HepG2 (cell line): ENCODE measurements at regions not wholly inside any gene's neighbourhood (a gene's known extent, or its start where the extent isn't known, plus 50 kb on each side); places are given as distances from the start of the nearest gene placed in this dataset.

Experiments
- ATAC-seq: fragments of 200-7000 bp; cut with Tn5 transposase; 3 replicates; pipeline ENCODE4 v1.9.1; 2020; ENCODE audit warnings: mild to moderate bottlenecking, moderate library complexity
- BruUV-seq: library from RNA; stranded (reverse); fragments of 400-500 nt; replicated peaks from 2 replicates; lab custom pipeline; 2021; lab: Mats Ljungman, UMichigan
- CTCF ChIA-PET: fragments of 300-600 bp; formaldehyde crosslinking; extraction: SDS; loops from one replicate; lab custom pipeline; 2021; ENCODE audit warnings: low total read pairs, inconsistent platforms, low intra/inter-chr PET ratio; lab: Yijun Ruan, JAX
- POLR2A ChIA-PET: fragments of 350-600 bp; sonication (Branson Sonifier 250); formaldehyde crosslinking; loops from one replicate; lab custom pipeline; 2020; ENCODE audit warnings: antibody characterized with exemption, inconsistent platforms; lab: Yijun Ruan, JAX
- DNase-seq: peaks from one replicate; pipeline ENCODE4 v3.0.0-alpha.2; 2015; ENCODE audit warnings: low spot score
- FAIRE-seq: peaks from 3 replicates; lab custom pipeline; 2011; peaks lifted over from hg19 to GRCh38; lab: Jason Lieb, UNC
- H2AFZ ChIP-seq: one replicate; pipeline ENCODE4 v1.6.1; 2011; ENCODE audit warnings: low read length, inconsistent platforms
- H3K27ac ChIP-seq: fragments of 300-600 bp; 3 replicates; pipeline ENCODE4 v1.8.0; 2011; ENCODE audit warnings: mixed run types, mild to moderate bottlenecking, mixed read lengths, low read length, inconsistent platforms; ENCODE audit not compliant: insufficient read depth; ENCODE audit errors: extremely low read length
- H3K27me3 ChIP-seq, 2 experiments: fragments of 200-600 bp in 1 of 2; 2 replicates in 1 of 2; 3 replicates in 1 of 2; pipeline versions ENCODE4 v1.6.0 to v1.8.0; 2011; ENCODE audit warnings: low read length in 2 of 2, mild to moderate bottlenecking in 2 of 2, moderate library complexity in 2 of 2, inconsistent platforms in 1 of 2; ENCODE audit not compliant: insufficient read depth in 2 of 2, control insufficient read depth in 1 of 2
- H3K36me3 ChIP-seq, 2 experiments: fragments of 200-600 bp in 1 of 2; replicated peaks in 1 of 2; 2 replicates in 1 of 2; 3 replicates in 1 of 2; pipeline versions ENCODE4 v1.5.1 to v1.8.0; 2011; ENCODE audit warnings: low read length in 2 of 2, inconsistent platforms in 1 of 2; ENCODE audit not compliant: insufficient read depth in 2 of 2, control insufficient read depth in 1 of 2
- H3K4me1 ChIP-seq: 2 replicates; pipeline ENCODE4 v1.5.1; 2012; ENCODE audit warnings: low read length, inconsistent platforms; ENCODE audit not compliant: insufficient read depth
- H3K4me2 ChIP-seq: 2 replicates; pipeline ENCODE4 v1.6.0; 2011; ENCODE audit warnings: low read depth, low read length, inconsistent platforms
- H3K4me3 ChIP-seq, 3 experiments: fragments of 200-600 bp in 1 of 3; sonication (generic), shearing (Covaris generic) in 1 of 3; replicated peaks in 1 of 3; 2 replicates each; pipeline ENCODE4 v1.5.1; 2011 to 2016; ENCODE audit warnings: low read length in 3 of 3, inconsistent platforms in 2 of 3, low read depth in 2 of 3, mild to moderate bottlenecking in 2 of 3, control low read depth in 1 of 3, mixed read lengths in 1 of 3; ENCODE audit not compliant: insufficient read depth in 1 of 3
- H3K79me2 ChIP-seq: one replicate; pipeline ENCODE4 v1.6.1; 2011; ENCODE audit warnings: low read length, inconsistent platforms; ENCODE audit not compliant: insufficient read depth
- H3K9ac ChIP-seq: 2 replicates; pipeline ENCODE4 v1.6.0; 2011; ENCODE audit warnings: mild to moderate bottlenecking, low read depth, low read length, inconsistent platforms; ENCODE audit not compliant: insufficient read depth
- H3K9me3 ChIP-seq: 2 replicates; pipeline ENCODE4 v1.5.1; 2012; ENCODE audit warnings: mild to moderate bottlenecking, low read length
- H4K20me1 ChIP-seq: 2 replicates; pipeline ENCODE4 v1.6.0; 2011; ENCODE audit warnings: inconsistent platforms, mild to moderate bottlenecking, low read length, moderate library complexity; ENCODE audit not compliant: insufficient read depth
- CREM ChIP-seq, 2 experiments: sonication (generic) in 1 of 2; formaldehyde crosslinking in 1 of 2; IDR thresholded peaks; 2 replicates each; pipeline versions ENCODE4 v1.4.0 to v1.6.1; 2016 to 2020; ENCODE audit warnings: antibody characterized with exemption in 1 of 2, mild to moderate bottlenecking in 1 of 2, missing genetic modification reagents in 1 of 2
- HDAC6 ChIP-seq: fragments of 200-600 bp; sonication (generic); IDR thresholded peaks from 2 replicates; pipeline ENCODE4 v1.7.0; 2017; ENCODE audit warnings: mild to moderate bottlenecking, antibody characterized with exemption, low read length, low read depth
- MAZ ChIP-seq, 2 experiments: sonication (generic) in 1 of 2; formaldehyde crosslinking in 1 of 2; IDR thresholded peaks; 2 replicates each; pipeline versions ENCODE4 v1.5.0 to v1.6.1; 2012 to 2020; ENCODE audit warnings: low read depth in 2 of 2, mild to moderate bottlenecking in 2 of 2, borderline replicate concordance in 1 of 2, improper control_type of control experiment in 1 of 2, low read length in 1 of 2, missing genetic modification reagents in 1 of 2, moderate library complexity in 1 of 2
- MED1 ChIP-seq: sonication (generic); formaldehyde crosslinking; IDR thresholded peaks from 2 replicates; pipeline ENCODE4 v1.4.0; 2020; ENCODE audit warnings: missing genetic modification reagents
- NR0B2 ChIP-seq: sonication (generic); formaldehyde crosslinking; IDR thresholded peaks from 2 replicates; pipeline ENCODE4 v1.4.0; 2020; ENCODE audit warnings: mild to moderate bottlenecking, missing genetic modification reagents
- PAWR ChIP-seq: sonication (generic); formaldehyde crosslinking; IDR thresholded peaks from 2 replicates; pipeline ENCODE4 v1.4.0; 2020; ENCODE audit warnings: missing genetic modification reagents, mild to moderate bottlenecking, borderline replicate concordance
- RFXAP ChIP-seq: sonication (generic); formaldehyde crosslinking; IDR thresholded peaks from 2 replicates; pipeline ENCODE4 v1.4.0; 2020; ENCODE audit warnings: missing genetic modification reagents, borderline replicate concordance
- ZNF564 ChIP-seq: sonication (generic); formaldehyde crosslinking; IDR thresholded peaks from 2 replicates; pipeline ENCODE4 v1.8.1; 2023; ENCODE audit warnings: mild to moderate bottlenecking, missing genetic modification reagents
- ZNF615 ChIP-seq: sonication (generic); formaldehyde crosslinking; IDR thresholded peaks from 2 replicates; pipeline ENCODE4 v1.5.0; 2020; ENCODE audit warnings: mild to moderate bottlenecking, missing genetic modification reagents, borderline replicate concordance
- ZNF766 ChIP-seq: sonication (generic); formaldehyde crosslinking; IDR thresholded peaks from 2 replicates; pipeline ENCODE4 v1.5.0; 2020; ENCODE audit warnings: missing genetic modification reagents, borderline replicate concordance
- ZNF768 ChIP-seq: sonication (generic); formaldehyde crosslinking; IDR thresholded peaks from 2 replicates; pipeline ENCODE4 v1.4.0; 2020; ENCODE audit warnings: missing genetic modification reagents
- WGBS: methylation state at CpG from one replicate; pipeline ENCODE4 v1.1.6; 2017; ENCODE audit warnings: low lambda C conversion rate; 5-methylcytosine and 5-hydroxymethylcytosine counted together
- in situ Hi-C: cut with HindIII; loops from 2 replicates; pipeline ENCODE4 v1.10.0; 2017; ENCODE audit warnings: low pct_unique_long_range_greater_than_20kb; ENCODE audit not compliant: extremely low pct_ligation_motif_present
- intact Hi-C: fragments of 100-400 bp; cut with micrococcal nuclease; formaldehyde crosslinking; loops from one replicate; pipeline ENCODE4 v1.10.0; 2022; ENCODE audit not compliant: unreplicated experiment
- TF ChIP-seq, protein P1 (sequence below): IDR thresholded peaks from 2 replicates; pipeline ENCODE4 v1.6.1; 2016; ENCODE audit warnings: low read depth, missing genetic modification reagents, missing compliant biosample characterization

GRCh38 chrX:124280294-124280902, 52.1 kb upstream of the TEX13D start:
- TF ChIP-seq, protein P1, sequence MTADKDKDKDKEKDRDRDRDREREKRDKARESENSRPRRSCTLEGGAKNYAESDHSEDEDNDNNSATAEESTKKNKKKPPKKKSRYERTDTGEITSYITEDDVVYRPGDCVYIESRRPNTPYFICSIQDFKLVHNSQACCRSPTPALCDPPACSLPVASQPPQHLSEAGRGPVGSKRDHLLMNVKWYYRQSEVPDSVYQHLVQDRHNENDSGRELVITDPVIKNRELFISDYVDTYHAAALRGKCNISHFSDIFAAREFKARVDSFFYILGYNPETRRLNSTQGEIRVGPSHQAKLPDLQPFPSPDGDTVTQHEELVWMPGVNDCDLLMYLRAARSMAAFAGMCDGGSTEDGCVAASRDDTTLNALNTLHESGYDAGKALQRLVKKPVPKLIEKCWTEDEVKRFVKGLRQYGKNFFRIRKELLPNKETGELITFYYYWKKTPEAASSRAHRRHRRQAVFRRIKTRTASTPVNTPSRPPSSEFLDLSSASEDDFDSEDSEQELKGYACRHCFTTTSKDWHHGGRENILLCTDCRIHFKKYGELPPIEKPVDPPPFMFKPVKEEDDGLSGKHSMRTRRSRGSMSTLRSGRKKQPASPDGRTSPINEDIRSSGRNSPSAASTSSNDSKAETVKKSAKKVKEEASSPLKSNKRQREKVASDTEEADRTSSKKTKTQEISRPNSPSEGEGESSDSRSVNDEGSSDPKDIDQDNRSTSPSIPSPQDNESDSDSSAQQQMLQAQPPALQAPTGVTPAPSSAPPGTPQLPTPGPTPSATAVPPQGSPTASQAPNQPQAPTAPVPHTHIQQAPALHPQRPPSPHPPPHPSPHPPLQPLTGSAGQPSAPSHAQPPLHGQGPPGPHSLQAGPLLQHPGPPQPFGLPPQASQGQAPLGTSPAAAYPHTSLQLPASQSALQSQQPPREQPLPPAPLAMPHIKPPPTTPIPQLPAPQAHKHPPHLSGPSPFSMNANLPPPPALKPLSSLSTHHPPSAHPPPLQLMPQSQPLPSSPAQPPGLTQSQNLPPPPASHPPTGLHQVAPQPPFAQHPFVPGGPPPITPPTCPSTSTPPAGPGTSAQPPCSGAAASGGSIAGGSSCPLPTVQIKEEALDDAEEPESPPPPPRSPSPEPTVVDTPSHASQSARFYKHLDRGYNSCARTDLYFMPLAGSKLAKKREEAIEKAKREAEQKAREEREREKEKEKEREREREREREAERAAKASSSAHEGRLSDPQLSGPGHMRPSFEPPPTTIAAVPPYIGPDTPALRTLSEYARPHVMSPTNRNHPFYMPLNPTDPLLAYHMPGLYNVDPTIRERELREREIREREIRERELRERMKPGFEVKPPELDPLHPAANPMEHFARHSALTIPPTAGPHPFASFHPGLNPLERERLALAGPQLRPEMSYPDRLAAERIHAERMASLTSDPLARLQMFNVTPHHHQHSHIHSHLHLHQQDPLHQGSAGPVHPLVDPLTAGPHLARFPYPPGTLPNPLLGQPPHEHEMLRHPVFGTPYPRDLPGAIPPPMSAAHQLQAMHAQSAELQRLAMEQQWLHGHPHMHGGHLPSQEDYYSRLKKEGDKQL (CRISPR knock-in tag) = no peak
- TF ChIP-seq NR0B2 (CRISPR knock-in tag) = no peak
- no peak for TF ChIP-seq ZNF768
- no peak for TF ChIP-seq MED1 (CRISPR knock-in tag)
- no peak for TF ChIP-seq RFXAP (CRISPR knock-in tag)
- TF ChIP-seq MAZ (IDR thresholded peaks at IDR 0.05; ENCODE audit: borderline replicate concordance, low read depth, low read length) = no peak
- TF ChIP-seq MAZ (CRISPR knock-in tag; IDR thresholded peaks at IDR 0.05; ENCODE audit: low read depth) = no peak
- TF ChIP-seq ZNF615 (CRISPR knock-in tag) = no peak
- no peak for TF ChIP-seq ZNF766 (CRISPR knock-in tag)
- TF ChIP-seq HDAC6 = no peak
- TF ChIP-seq ZNF564 (CRISPR knock-in tag) = no peak
- TF ChIP-seq PAWR (CRISPR knock-in tag) = no peak
- TF ChIP-seq CREM (IDR thresholded peaks at IDR 0.05) = no peak
- TF ChIP-seq CREM (CRISPR knock-in tag; IDR thresholded peaks at IDR 0.05) = no peak
- no peaks in the 10 kb centered on the region for H3K36me3 ChIP-seq
- H3K27me3 ChIP-seq = no peaks in the 10 kb centered on the region
- no peak overlapping the region for H3K27ac ChIP-seq
- POLR2A ChIA-PET = no interaction called here
- H3K4me3 ChIP-seq = no peak overlapping the region
- no peaks in the 10 kb centered on the region for H3K79me2 ChIP-seq
- ATAC-seq (no peak), DNase-seq (no peak), FAIRE-seq (no peak)
- BruUV-seq = no TSS peak
- intact Hi-C loops = no loop called here
- in situ Hi-C loops = no loop called here
- no peak overlapping the region for H2AFZ ChIP-seq
- H3K9ac ChIP-seq = no peak overlapping the region
- no peaks in the 10 kb centered on the region for H4K20me1 ChIP-seq
- CTCF ChIA-PET = no interaction called here
- WGBS = 2% methylated on average over 8 of the region's 8 CpGs
- H3K4me1 ChIP-seq = no peaks in the 10 kb centered on the region
- no peak overlapping the region for H3K4me2 ChIP-seq
- no peaks in the 10 kb centered on the region for H3K9me3 ChIP-seq
